ENCODE measurements at regions not wholly inside any gene's neighbourhood (a gene's known extent, or its start where the extent isn't known, plus 50 kb on each side); places are given as distances from the start of the nearest gene placed in this dataset.

DNA sequence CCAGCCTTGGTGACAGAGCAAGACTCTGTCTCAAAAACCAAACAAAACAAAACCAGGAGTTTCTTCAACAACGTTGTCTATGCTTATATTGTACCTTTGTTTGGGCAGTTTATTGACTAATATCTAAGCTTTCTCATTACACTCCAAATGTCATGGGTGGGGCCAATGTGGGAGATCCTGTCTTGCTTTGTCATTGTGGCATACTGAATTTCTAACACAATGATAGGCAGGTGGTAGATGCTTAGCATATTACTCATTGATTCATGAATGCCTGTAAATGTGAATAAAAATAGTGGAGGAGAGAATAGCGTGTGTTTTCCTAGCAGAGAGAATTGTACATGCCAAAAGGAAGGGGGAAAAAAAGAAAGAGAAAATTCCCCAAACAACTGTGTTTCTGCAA, 802.5 kb upstream of the EEF2KMT start:
- Histone ChIP-seq H2AFZ (ENCODE audit: low read depth, low read length, poor library complexity, severe bottlenecking) (no peak overlapping the region), H3K9me3 (ENCODE audit: control insufficient read depth in 1 of 2, insufficient read depth in 1 of 2, low read depth in 1 of 2, low read length in 2 of 2) (peaks cover 0 to 9% of the 10 kb centered on the region in 2 experiments; a peak in 1 of 4 replicates), H3K9me2 (ENCODE audit: insufficient read depth) (no peaks in the 10 kb centered on the region), H3K4me1 (ENCODE audit: control insufficient read depth in 1 of 2, insufficient read depth in 2 of 2, low read length in 2 of 2) (no peaks in the 10 kb centered on the region), H3K4me3 (replicated peaks in 1 of 2; ENCODE audit: low read depth in 1 of 2, low read length in 2 of 2) (no peak overlapping the region), H3K9ac (ENCODE audit: low read length) (no peak overlapping the region), H3K36me3 (ENCODE audit: control insufficient read depth in 1 of 2, insufficient read depth in 2 of 2, low read length in 2 of 2) (no peaks in the 10 kb centered on the region), H3K79me2 (ENCODE audit: insufficient read depth, low read length) (no peaks in the 10 kb centered on the region), H4K20me1 (ENCODE audit: insufficient read depth) (no peaks in the 10 kb centered on the region), H3K27ac (ENCODE audit: low read depth, low read length) (no peak overlapping the region), H3K27me3 (ENCODE audit: insufficient read depth, low read length) (no peaks in the 10 kb centered on the region), H3K4me2 (ENCODE audit: low read length) (no peak overlapping the region)
- ChIA-PET CTCF (no interaction called here), POLR2A (no interaction called here), RAD21 (ENCODE audit: low non-redundant PET in 1 of 2, low total read pairs in 2 of 2, uncharacterized antibody in 2 of 2, unreplicated experiment in 2 of 2) (no interaction called here)
- no TSS peak for BruUV-seq (replicated peaks)
- TF ChIP-seq ELF1 (IDR thresholded peaks at IDR 0.05; ENCODE audit: borderline replicate concordance, low read depth): no peak
- TF ChIP-seq SP1 (IDR thresholded peaks at IDR 0.05; ENCODE audit: low read depth): no peak
- TF ChIP-seq POLR2AphosphoS5 (IDR thresholded peaks at IDR 0.05; ENCODE audit: low read depth, low read length): no peak
- no peak for TF ChIP-seq CEBPB (IDR thresholded peaks at IDR 0.05; ENCODE audit: low read depth)
- no peak for TF ChIP-seq FOSL1 (IDR thresholded peaks at IDR 0.05; ENCODE audit: low read depth)
- ATAC-seq: no peak
- intact Hi-C loops (cut with micrococcal nuclease): no loop called here
- DNase-seq (ENCODE audit: low read depth, low spot score): no peak

DNA sequence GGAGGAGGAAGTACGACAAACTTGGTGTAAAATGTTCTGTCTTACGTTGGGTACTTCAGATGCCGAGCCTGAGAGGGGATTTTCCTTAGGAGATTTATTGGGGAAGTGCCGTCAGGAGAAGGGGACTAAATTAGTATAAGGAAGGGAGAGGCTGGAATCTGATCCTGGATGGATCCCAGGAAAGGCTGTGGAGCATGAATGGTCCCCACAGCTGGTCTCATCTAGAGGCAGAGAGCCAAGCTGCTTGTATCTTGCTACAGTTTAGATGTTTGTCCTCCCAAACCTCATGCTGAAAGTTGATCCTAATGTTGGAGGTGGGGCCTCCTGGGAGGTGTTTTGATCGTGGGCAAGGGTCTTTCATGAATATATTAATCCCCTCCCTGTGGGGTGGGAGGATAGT, 798.4 kb upstream of the EEF2KMT start:
- H3K27ac ChIP-seq (ENCODE audit: low read depth, low read length): no peak overlapping the region
- H3K4me1 ChIP-seq (ENCODE audit: control insufficient read depth in 1 of 2, insufficient read depth in 2 of 2, low read length in 2 of 2): no peaks in the 10 kb centered on the region
- ChIA-PET CTCF (no interaction called here), RAD21 (ENCODE audit: low non-redundant PET in 1 of 2, low total read pairs in 2 of 2, uncharacterized antibody in 2 of 2, unreplicated experiment in 2 of 2) (no interaction called here), POLR2A (no interaction called here)
- H2AFZ ChIP-seq (ENCODE audit: low read depth, low read length, poor library complexity, severe bottlenecking): no peak overlapping the region
- ATAC-seq: no peak
- no peak overlapping the region for H3K4me3 ChIP-seq (replicated peaks in 1 of 2; ENCODE audit: low read depth in 1 of 2, low read length in 2 of 2)
- H3K36me3 ChIP-seq (ENCODE audit: control insufficient read depth in 1 of 2, insufficient read depth in 2 of 2, low read length in 2 of 2): no peaks in the 10 kb centered on the region
- TF ChIP-seq ATF3 (IDR thresholded peaks at IDR 0.05) (no peak), TCF7L2 (IDR thresholded peaks at IDR 0.05; ENCODE audit: borderline replicate concordance, extremely low read depth, insufficient read depth, insufficient read length) (no peak)
- TF ChIP-seq, protein P1, sequence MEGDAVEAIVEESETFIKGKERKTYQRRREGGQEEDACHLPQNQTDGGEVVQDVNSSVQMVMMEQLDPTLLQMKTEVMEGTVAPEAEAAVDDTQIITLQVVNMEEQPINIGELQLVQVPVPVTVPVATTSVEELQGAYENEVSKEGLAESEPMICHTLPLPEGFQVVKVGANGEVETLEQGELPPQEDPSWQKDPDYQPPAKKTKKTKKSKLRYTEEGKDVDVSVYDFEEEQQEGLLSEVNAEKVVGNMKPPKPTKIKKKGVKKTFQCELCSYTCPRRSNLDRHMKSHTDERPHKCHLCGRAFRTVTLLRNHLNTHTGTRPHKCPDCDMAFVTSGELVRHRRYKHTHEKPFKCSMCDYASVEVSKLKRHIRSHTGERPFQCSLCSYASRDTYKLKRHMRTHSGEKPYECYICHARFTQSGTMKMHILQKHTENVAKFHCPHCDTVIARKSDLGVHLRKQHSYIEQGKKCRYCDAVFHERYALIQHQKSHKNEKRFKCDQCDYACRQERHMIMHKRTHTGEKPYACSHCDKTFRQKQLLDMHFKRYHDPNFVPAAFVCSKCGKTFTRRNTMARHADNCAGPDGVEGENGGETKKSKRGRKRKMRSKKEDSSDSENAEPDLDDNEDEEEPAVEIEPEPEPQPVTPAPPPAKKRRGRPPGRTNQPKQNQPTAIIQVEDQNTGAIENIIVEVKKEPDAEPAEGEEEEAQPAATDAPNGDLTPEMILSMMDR (IDR thresholded peaks at IDR 0.05 in 2 of 3, conservative IDR thresholded peaks at IDR 0.05 in 1 of 3; ENCODE audit: borderline replicate concordance in 1 of 3, insufficient read depth in 1 of 3, low read depth in 2 of 3, low read length in 2 of 3): no peak
- TF ChIP-seq, protein P2, sequence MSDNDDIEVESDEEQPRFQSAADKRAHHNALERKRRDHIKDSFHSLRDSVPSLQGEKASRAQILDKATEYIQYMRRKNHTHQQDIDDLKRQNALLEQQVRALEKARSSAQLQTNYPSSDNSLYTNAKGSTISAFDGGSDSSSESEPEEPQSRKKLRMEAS (IDR thresholded peaks at IDR 0.05): no peak
- H3K9me3 ChIP-seq (ENCODE audit: control insufficient read depth in 1 of 2, insufficient read depth in 1 of 2, low read depth in 1 of 2, low read length in 2 of 2): peaks cover 0 to 5% of the 10 kb centered on the region in 2 experiments; a peak in 1 of 4 replicates
- H4K20me1 ChIP-seq (ENCODE audit: insufficient read depth): no peaks in the 10 kb centered on the region
- H3K9ac ChIP-seq (ENCODE audit: low read length): no peak overlapping the region
- H3K27me3 ChIP-seq (ENCODE audit: insufficient read depth, low read length): no peaks in the 10 kb centered on the region
- no TSS peak for BruUV-seq (replicated peaks)
- H3K9me2 ChIP-seq (ENCODE audit: insufficient read depth): no peaks in the 10 kb centered on the region
- intact Hi-C loops (cut with micrococcal nuclease): no loop called here
- no peak for DNase-seq (ENCODE audit: low read depth, low spot score)
- H3K79me2 ChIP-seq (ENCODE audit: insufficient read depth, low read length): no peaks in the 10 kb centered on the region
- no peak overlapping the region for H3K4me2 ChIP-seq (ENCODE audit: low read length)
